Suppressor macrophage treated with lipopolysaccharide for 1 hour (primary cell): ENCODE measurements at regions not wholly inside any gene's neighbourhood (a gene's known extent, or its start where the extent isn't known, plus 50 kb on each side); places are given as distances from the start of the nearest gene placed in this dataset.

Experiments used
- DNase-seq, 3 donors: peaks; one replicate each; pipeline ENCODE4 v3.0.0-alpha.2; 2020 to 2022

GRCh38 chr3:25306066-25306465, 122.0 kb upstream of the RARB start:
- DNase-seq, result no peak

- no peak for DNase-seq
These were observed 121.4 kb upstream of the RARB start for GRCh38 chr3:25306705-25307104.

- no peak for DNase-seq
These were observed 114.8 kb upstream of the RARB start for GRCh38 chr3:25313286-25313685.

- no peak for DNase-seq
These were observed 103.0 kb upstream of the RARB start for GRCh38 chr3:25324954-25325655.

- no peak for DNase-seq
These were observed 92.7 kb upstream of the RARB start for GRCh38 chr3:25335356-25335755.

GRCh38 chr3:25338158-25338725, 89.8 kb upstream of the RARB start:
- DNase-seq, result no peak

- no peak for DNase-seq
These were observed 88.8 kb upstream of the RARB start for GRCh38 chr3:25339225-25339624.

- DNase-seq, result no peak
These were observed 83.4 kb upstream of the RARB start for GRCh38 chr3:25344670-25345069.

- no peak for DNase-seq
These were observed 79.0 kb upstream of the RARB start for GRCh38 chr3:25349095-25349494.

- DNase-seq, result no peak
These were observed 78.0 kb upstream of the RARB start for GRCh38 chr3:25349828-25350724.

GRCh38 chr3:25350725-25351114, 77.3 kb upstream of the RARB start:
- no peak for DNase-seq

- DNase-seq, result no peak
These were observed 74.0 kb upstream of the RARB start for GRCh38 chr3:25354071-25354470.

GRCh38 chr3:25355034-25355885, 72.8 kb upstream of the RARB start:
- no peak for DNase-seq

- DNase-seq, result no peak
These were observed 72.1 kb upstream of the RARB start for GRCh38 chr3:25355998-25356397.

GRCh38 chr3:25362118-25362517, 65.9 kb upstream of the RARB start:
- DNase-seq, result no peak

GRCh38 chr3:25365636-25366035, 62.4 kb upstream of the RARB start:
- no peak for DNase-seq

GRCh38 chr3:25367025-25367424, 61.0 kb upstream of the RARB start:
- no peak for DNase-seq

GRCh38 chr3:25372167-25372566, 55.9 kb upstream of the RARB start:
- no peak for DNase-seq

GRCh38 chr3:25376340-25376739, 51.7 kb upstream of the RARB start:
- DNase-seq, result no peak

GRCh38 chr3:25377042-25377441, 51.0 kb upstream of the RARB start:
- DNase-seq, result no peak
